ENCODE measurements at regions not wholly inside any gene's neighbourhood (a gene's known extent, or its start where the extent isn't known, plus 50 kb on each side); places are given as distances from the start of the nearest gene placed in this dataset.

GRCh38 chr20:51281521-51281920 is 258.6 kb upstream of the KCNG1 start:
- Histone ChIP-seq H3K27ac (no peak overlapping the region), H3K9me3 (no peaks in the 10 kb centered on the region), H3K4me1 (peaks cover 0 to under 1% (median 0%) of the 10 kb centered on the region in 4 donors), H3K4me3 (no peak overlapping the region), H3K36me3 (no peaks in the 10 kb centered on the region), H3K27me3 (peaks cover 0 to 22% of the 10 kb centered on the region in 2 donors)
- intact Hi-C loops (cut with DNase I; ENCODE audit: low total_unique reads) = no loop called here
- no peak for TF ChIP-seq CTCF (IDR thresholded peaks at IDR 0.05)
- no peak for DNase-seq

GRCh38 chr20:51280047-51280446 is 257.1 kb upstream of the KCNG1 start:
- no peak for TF ChIP-seq CTCF (IDR thresholded peaks at IDR 0.05)
- no peak for DNase-seq
- peaks cover 0 to 32% of the 10 kb centered on the region in 2 donors for H3K27me3 ChIP-seq

GRCh38 chr20:51277961-51278360 is 255.1 kb upstream of the KCNG1 start:
- no peak for DNase-seq
- H3K27ac ChIP-seq = no peak overlapping the region
- peaks cover 0 to 14% (median 4%) of the 10 kb centered on the region in 4 donors for H3K4me1 ChIP-seq
- TF ChIP-seq CTCF (IDR thresholded peaks at IDR 0.05) = no peak
- H3K9me3 ChIP-seq = no peaks in the 10 kb centered on the region
- H3K27me3 ChIP-seq = peaks cover 0 to 32% of the 10 kb centered on the region in 2 donors
- intact Hi-C loops (cut with DNase I; ENCODE audit: low total_unique reads) = no loop called here
- H3K4me3 ChIP-seq = no peak overlapping the region
- H3K36me3 ChIP-seq = no peaks in the 10 kb centered on the region

More at GRCh38 chr20:51280047-51280446, 257.1 kb upstream of the KCNG1 start:
- intact Hi-C loops (cut with DNase I; ENCODE audit: low total_unique reads) = no loop called here
- Histone ChIP-seq H3K4me1 (peaks cover 0 to 12% (median 2%) of the 10 kb centered on the region in 4 donors), H3K4me3 (no peak overlapping the region), H3K27ac (no peak overlapping the region), H3K36me3 (no peaks in the 10 kb centered on the region), H3K9me3 (no peaks in the 10 kb centered on the region)

GRCh38 chr20:51276296-51276695 is 253.4 kb upstream of the KCNG1 start:
- Histone ChIP-seq H3K4me3 (no peak overlapping the region), H3K27ac (no peak overlapping the region), H3K4me1 (peaks cover 0 to 20% (median 6%) of the 10 kb centered on the region in 4 donors), H3K36me3 (no peaks in the 10 kb centered on the region), H3K9me3 (no peaks in the 10 kb centered on the region), H3K27me3 (peaks cover 0 to 32% of the 10 kb centered on the region in 2 donors)
- intact Hi-C loops (cut with DNase I; ENCODE audit: low total_unique reads) = no loop called here
- TF ChIP-seq CTCF (IDR thresholded peaks at IDR 0.05) = no peak
- DNase-seq = no peak

GRCh38 chr20:51275826-51276225 is 252.9 kb upstream of the KCNG1 start:
- intact Hi-C loops (cut with DNase I; ENCODE audit: low total_unique reads) = no loop called here
- Histone ChIP-seq H3K36me3 (no peaks in the 10 kb centered on the region), H3K27ac (no peak overlapping the region), H3K4me3 (no peak overlapping the region), H3K9me3 (no peaks in the 10 kb centered on the region), H3K4me1 (peaks cover 0 to 20% (median 6%) of the 10 kb centered on the region in 4 donors), H3K27me3 (peaks cover 0 to 32% of the 10 kb centered on the region in 2 donors)
- DNase-seq = no peak
- TF ChIP-seq CTCF (IDR thresholded peaks at IDR 0.05) = no peak

- H3K4me3 ChIP-seq = no peak overlapping the region
- H3K27me3 ChIP-seq = peaks cover 0 to 32% of the 10 kb centered on the region in 2 donors
- H3K4me1 ChIP-seq = peaks cover 0 to 20% (median 6%) of the 10 kb centered on the region in 4 donors
- TF ChIP-seq CTCF (IDR thresholded peaks at IDR 0.05) = no peak
- intact Hi-C loops (cut with DNase I; ENCODE audit: low total_unique reads) = no loop called here
- no peak for DNase-seq
- no peaks in the 10 kb centered on the region for H3K36me3 ChIP-seq
- no peak overlapping the region for H3K27ac ChIP-seq
- H3K9me3 ChIP-seq = peaks cover 0 to 4% (median 0%) of the 10 kb centered on the region in 3 donors
Measured at GRCh38 chr20:51275181-51275580, 252.3 kb upstream of the KCNG1 start.
